Activated naive CD4-positive, alpha-beta T cell treated with anti-CD3 and anti-CD28 coated beads, Interleukin-2, amount 10 ng/mL, durations not matched to agents 7 days and 5 days (primary cell): ENCODE measurements at regions not wholly inside any gene's neighbourhood (a gene's known extent, or its start where the extent isn't known, plus 50 kb on each side); places are given as distances from the start of the nearest gene placed in this dataset.
A peak's percentile ranks its signal among the peaks of the same experiment; 100 is the strongest.
"Not testable (repeated sequence)": the region's sequence is repeated elsewhere in the genome, so short reads cannot be mapped to it uniquely, and the experiment has no call there.

ENCODE experiments used
- CTCF ChIA-PET: fragments of 350-600 bp; sonication (Branson Sonifier 250); formaldehyde crosslinking; loops from one replicate; lab custom pipeline; 2021; ENCODE audit warnings: antibody characterized with exemption; lab: Charles Lee
- DNase-seq: peaks from one replicate; pipeline ENCODE4 v3.0.0-alpha.2; 2020
- H3K27ac Mint-ChIP-seq: one replicate; pipeline ENCODE4 v1.8.0; 2021; ENCODE audit warnings: mild to moderate bottlenecking, moderate library complexity, mixed read lengths
- H3K27me3 Mint-ChIP-seq: one replicate; pipeline ENCODE4 v1.8.0; 2021; ENCODE audit warnings: mild to moderate bottlenecking, mixed read lengths
- H3K36me3 Mint-ChIP-seq: one replicate; pipeline ENCODE4 v1.8.0; 2021; ENCODE audit warnings: mixed read lengths
- H3K4me1 Mint-ChIP-seq: one replicate; pipeline ENCODE4 v1.8.0; 2021; ENCODE audit warnings: mixed read lengths
- H3K4me3 Mint-ChIP-seq: one replicate; pipeline ENCODE4 v1.8.0; 2021; ENCODE audit warnings: mild to moderate bottlenecking, moderate library complexity, mixed read lengths
- H3K9me3 Mint-ChIP-seq: one replicate; pipeline ENCODE4 v1.8.0; 2021; ENCODE audit warnings: mixed read lengths

GRCh38 chr1:29550119-29550841, 314.0 kb downstream of the PTPRU start:
- no peak for DNase-seq
- Mint-ChIP-seq H3K27ac (no peak overlapping the region), H3K9me3 (no peaks in the 10 kb centered on the region), H3K36me3 (no peaks in the 10 kb centered on the region), H3K27me3 (no peaks in the 10 kb centered on the region), H3K4me1 (no peaks in the 10 kb centered on the region), H3K4me3 (no peak overlapping the region)
- CTCF ChIA-PET, result no interaction called here

- H3K9me3 Mint-ChIP-seq, DNase-seq, H3K27me3 Mint-ChIP-seq, H3K36me3 Mint-ChIP-seq, H3K27ac Mint-ChIP-seq, H3K4me3 Mint-ChIP-seq, H3K4me1 Mint-ChIP-seq, CTCF ChIA-PET: not testable (repeated sequence)
Observed at GRCh38 chr1:29549728-29550118, 313.4 kb downstream of the PTPRU start.

GRCh38 chr1:29549001-29549400, 312.7 kb downstream of the PTPRU start:
- CTCF ChIA-PET, result no interaction called here
- no peaks in the 10 kb centered on the region for H3K9me3 Mint-ChIP-seq
- H3K27me3 Mint-ChIP-seq, result no peaks in the 10 kb centered on the region
- no peak overlapping the region for H3K27ac Mint-ChIP-seq
- no peaks in the 10 kb centered on the region for H3K36me3 Mint-ChIP-seq
- H3K4me3 Mint-ChIP-seq, result no peak overlapping the region
- no peak for DNase-seq
- no peaks in the 10 kb centered on the region for H3K4me1 Mint-ChIP-seq

DNA sequence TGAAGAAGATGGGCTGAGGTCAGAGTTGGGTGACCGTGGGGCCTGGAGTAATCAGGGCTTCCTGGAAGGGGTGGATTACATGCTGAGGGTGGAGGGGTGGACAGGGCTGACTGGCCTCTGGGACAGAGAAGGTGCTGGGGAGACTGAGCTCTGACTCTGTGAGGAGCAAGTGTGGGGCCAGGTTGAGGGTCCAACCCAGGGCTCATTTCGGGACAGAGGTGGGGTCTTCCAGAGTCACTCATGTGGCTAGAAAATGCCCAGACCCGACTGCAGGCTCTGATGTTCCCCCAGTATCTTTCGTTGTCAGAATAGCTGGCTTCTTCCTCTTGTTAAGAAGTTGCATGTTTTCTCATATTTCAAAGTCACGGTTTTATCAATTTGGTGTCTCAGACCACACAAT, 311.8 kb downstream of the PTPRU start:
- Mint-ChIP-seq H3K36me3 (no peaks in the 10 kb centered on the region), H3K27ac (no peak overlapping the region), H3K4me1 (no peaks in the 10 kb centered on the region)

GRCh38 chr1:29547300-29547699, 311.0 kb downstream of the PTPRU start:
- H3K4me1 Mint-ChIP-seq, result no peaks in the 10 kb centered on the region
- CTCF ChIA-PET, result no interaction called here

More for the DNA sequence above, 311.8 kb downstream of the PTPRU start:
- H3K27me3 Mint-ChIP-seq, result no peaks in the 10 kb centered on the region
- DNase-seq, result no peak
- H3K4me3 Mint-ChIP-seq, result no peak overlapping the region
- CTCF ChIA-PET, result no interaction called here
- no peaks in the 10 kb centered on the region for H3K9me3 Mint-ChIP-seq

GRCh38 chr1:29546496-29546895, 310.2 kb downstream of the PTPRU start:
- no peak overlapping the region for H3K27ac Mint-ChIP-seq
- no peaks in the 10 kb centered on the region for H3K27me3 Mint-ChIP-seq
- no peaks in the 10 kb centered on the region for H3K9me3 Mint-ChIP-seq
- H3K36me3 Mint-ChIP-seq, result no peaks in the 10 kb centered on the region
- no peak overlapping the region for H3K4me3 Mint-ChIP-seq
- no peak for DNase-seq
- CTCF ChIA-PET, result no interaction called here
- H3K4me1 Mint-ChIP-seq, result no peaks in the 10 kb centered on the region

More at GRCh38 chr1:29547300-29547699, 311.0 kb downstream of the PTPRU start:
- Mint-ChIP-seq H3K27ac (no peak overlapping the region), H3K4me3 (no peak overlapping the region), H3K9me3 (no peaks in the 10 kb centered on the region), H3K36me3 (no peaks in the 10 kb centered on the region), H3K27me3 (no peaks in the 10 kb centered on the region)
- no peak for DNase-seq

- Mint-ChIP-seq H3K27me3 (no peaks in the 10 kb centered on the region), H3K27ac (no peak overlapping the region), H3K9me3 (no peaks in the 10 kb centered on the region), H3K4me1 (no peaks in the 10 kb centered on the region), H3K4me3 (no peak overlapping the region), H3K36me3 (no peaks in the 10 kb centered on the region)
- CTCF ChIA-PET, result no interaction called here
- no peak for DNase-seq
Observed at GRCh38 chr1:29544406-29544805, 308.1 kb downstream of the PTPRU start.

DNA sequence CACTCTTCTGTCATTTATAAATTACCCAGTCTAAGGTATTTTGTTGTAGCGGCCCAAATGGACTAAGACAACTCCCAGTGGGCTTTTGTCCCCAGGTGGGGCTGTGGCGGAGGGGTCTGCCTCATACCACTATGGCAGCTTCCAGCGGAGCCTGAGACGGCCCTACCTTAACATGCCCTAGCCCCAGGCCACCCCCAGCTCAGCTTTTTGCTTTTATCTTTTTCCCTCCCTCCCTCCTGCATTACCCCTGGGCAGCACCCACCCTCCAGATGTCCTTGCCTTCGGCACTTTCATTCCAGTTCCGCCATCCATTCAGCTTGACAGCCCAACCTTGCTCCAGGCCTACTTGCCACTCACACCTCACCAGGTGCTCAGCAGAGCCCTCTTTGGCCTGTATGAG, 307.3 kb downstream of the PTPRU start:
- CTCF ChIA-PET, result no interaction called here
- no peak overlapping the region for H3K27ac Mint-ChIP-seq

GRCh38 chr1:29542548-29542947, 306.2 kb downstream of the PTPRU start:
- CTCF ChIA-PET, result no interaction called here
- Mint-ChIP-seq H3K4me3 (no peak overlapping the region), H3K36me3 (no peaks in the 10 kb centered on the region), H3K9me3 (no peaks in the 10 kb centered on the region), H3K27ac (no peak overlapping the region), H3K4me1 (no peaks in the 10 kb centered on the region), H3K27me3 (peaks cover 8% of the 10 kb centered on the region)
- no peak for DNase-seq

More for the DNA sequence above, 307.3 kb downstream of the PTPRU start:
- DNase-seq, result no peak
- Mint-ChIP-seq H3K4me3 (no peak overlapping the region), H3K4me1 (no peaks in the 10 kb centered on the region), H3K36me3 (no peaks in the 10 kb centered on the region), H3K27me3 (peaks cover 2% of the 10 kb centered on the region), H3K9me3 (no peaks in the 10 kb centered on the region)

DNA sequence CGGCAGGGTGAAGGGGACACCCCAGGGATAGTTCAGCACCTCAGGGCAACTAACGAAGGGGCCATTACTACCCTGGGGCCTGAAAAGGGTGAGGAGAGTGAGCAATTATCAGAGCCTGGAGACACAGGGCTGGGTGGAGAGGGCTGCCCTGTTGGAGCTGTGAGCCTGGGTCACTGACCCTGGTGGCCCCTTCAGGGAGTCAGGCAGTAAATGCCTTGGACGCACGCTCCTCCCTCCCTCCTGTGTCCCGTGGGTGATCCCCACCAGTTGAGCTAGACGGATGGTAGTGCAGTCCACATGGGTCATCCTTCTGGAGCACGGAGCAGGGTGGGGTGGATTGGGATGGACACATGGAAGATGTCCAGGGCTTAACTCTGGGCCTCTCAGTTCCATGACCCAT, 305.3 kb downstream of the PTPRU start:
- Mint-ChIP-seq H3K9me3 (no peaks in the 10 kb centered on the region), H3K27me3 (peaks cover 8% of the 10 kb centered on the region), H3K4me3 (no peak overlapping the region), H3K4me1 (no peaks in the 10 kb centered on the region), H3K27ac (no peak overlapping the region), H3K36me3 (no peaks in the 10 kb centered on the region)
- CTCF ChIA-PET, result no interaction called here
- no peak for DNase-seq

DNA sequence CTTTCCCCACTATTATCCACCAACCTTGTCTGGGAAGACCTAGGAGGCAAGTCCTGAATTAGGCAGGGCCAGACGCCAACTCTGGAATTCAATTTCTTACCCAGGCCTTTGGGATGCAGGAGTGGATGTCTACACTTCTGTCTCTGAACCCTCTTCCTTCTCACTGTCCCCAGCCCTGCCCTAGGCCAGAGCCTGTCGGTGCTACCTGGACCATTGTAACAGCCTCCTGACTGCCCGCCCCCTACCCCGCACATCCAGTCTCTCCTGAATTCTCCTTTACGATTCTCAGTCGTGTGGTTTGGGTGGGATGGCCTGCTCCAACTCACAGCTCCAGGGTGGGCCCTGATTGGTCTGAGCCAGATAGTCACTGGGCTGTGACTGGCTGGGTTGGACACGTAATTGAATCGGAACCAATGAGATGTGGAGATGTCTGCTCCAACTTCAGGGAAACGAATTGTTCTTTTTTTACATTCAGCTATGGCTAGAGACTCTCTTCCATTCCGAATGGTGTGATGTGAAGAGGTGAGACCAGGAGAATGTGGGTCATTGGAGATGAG, 304.6 kb downstream of the PTPRU start:
- no peaks in the 10 kb centered on the region for H3K36me3 Mint-ChIP-seq
- H3K27ac Mint-ChIP-seq, result no peak overlapping the region

GRCh38 chr1:29539971-29540370, 303.6 kb downstream of the PTPRU start:
- DNase-seq, result no peak
- H3K4me3 Mint-ChIP-seq, result no peak overlapping the region
- peaks cover 8% of the 10 kb centered on the region for H3K27me3 Mint-ChIP-seq
- no peaks in the 10 kb centered on the region for H3K9me3 Mint-ChIP-seq
- no peak overlapping the region for H3K27ac Mint-ChIP-seq
- H3K36me3 Mint-ChIP-seq, result no peaks in the 10 kb centered on the region
- CTCF ChIA-PET, result no interaction called here
- H3K4me1 Mint-ChIP-seq, result no peaks in the 10 kb centered on the region

More for the DNA sequence above, 304.6 kb downstream of the PTPRU start:
- CTCF ChIA-PET, result no interaction called here
- no peak overlapping the region for H3K4me3 Mint-ChIP-seq
- no peak for DNase-seq
- H3K4me1 Mint-ChIP-seq, result no peaks in the 10 kb centered on the region
- H3K9me3 Mint-ChIP-seq, result no peaks in the 10 kb centered on the region
- peaks cover 8% of the 10 kb centered on the region for H3K27me3 Mint-ChIP-seq

- H3K36me3 Mint-ChIP-seq, result no peaks in the 10 kb centered on the region
- H3K4me3 Mint-ChIP-seq, result no peak overlapping the region
- H3K27me3 Mint-ChIP-seq, result peaks cover 8% of the 10 kb centered on the region
- no peaks in the 10 kb centered on the region for H3K9me3 Mint-ChIP-seq
- CTCF ChIA-PET, result no interaction called here
- H3K27ac Mint-ChIP-seq, result peak overlapping the region; percentile 25
- no peak for DNase-seq
- H3K4me1 Mint-ChIP-seq, result no peaks in the 10 kb centered on the region
Observed at GRCh38 chr1:29538586-29538985, 302.3 kb downstream of the PTPRU start.

GRCh38 chr1:29532751-29533150, 296.4 kb downstream of the PTPRU start:
- Mint-ChIP-seq H3K9me3 (peaks cover 12% of the 10 kb centered on the region), H3K4me1 (no peaks in the 10 kb centered on the region), H3K36me3 (no peaks in the 10 kb centered on the region), H3K27me3 (no peaks in the 10 kb centered on the region), H3K27ac (no peak overlapping the region), H3K4me3 (no peak overlapping the region)
- CTCF ChIA-PET, result no interaction called here
- DNase-seq, result no peak

DNA sequence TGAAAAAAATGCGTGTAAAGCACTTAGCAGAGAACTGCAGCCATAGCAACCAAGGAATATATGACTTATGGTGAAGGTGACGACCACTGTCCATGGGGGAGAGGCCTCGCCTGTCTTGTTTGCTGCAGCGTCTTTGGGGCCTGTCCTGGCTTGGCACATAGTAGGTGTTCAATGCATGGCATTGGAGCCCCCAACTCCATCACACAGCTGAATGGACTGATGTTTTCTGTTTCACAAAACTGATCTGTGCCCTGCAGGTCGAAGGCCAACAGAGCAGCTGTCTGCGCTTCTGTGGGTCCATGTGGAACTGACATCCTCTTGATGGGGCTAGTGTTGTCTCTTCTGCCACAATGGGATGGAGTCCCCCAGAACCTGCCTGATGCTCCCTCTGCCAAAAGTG, 296.0 kb downstream of the PTPRU start:
- no peaks in the 10 kb centered on the region for H3K36me3 Mint-ChIP-seq
- DNase-seq, result no peak
- CTCF ChIA-PET, result no interaction called here

More for the DNA sequence above, 296.0 kb downstream of the PTPRU start:
- Mint-ChIP-seq H3K27ac (no peak overlapping the region), H3K4me3 (no peak overlapping the region), H3K27me3 (peaks cover under 1% of the 10 kb centered on the region), H3K4me1 (no peaks in the 10 kb centered on the region), H3K9me3 (peaks cover 12% of the 10 kb centered on the region)
